Caco-2 (cell line): ENCODE measurements at regions not wholly inside any gene's neighbourhood (a gene's known extent, or its start where the extent isn't known, plus 50 kb on each side); places are given as distances from the start of the nearest gene placed in this dataset.

Experiments used
- BruUV-seq: library from RNA; stranded (reverse); fragments of 400-500 nt; replicated peaks from 2 replicates; lab custom pipeline; 2021; lab: Mats Ljungman, UMichigan
- CTCF ChIA-PET: fragments of 300-600 bp; sonication (Branson Sonifier 250); formaldehyde crosslinking; loops from one replicate; lab custom pipeline; 2022; ENCODE audit warnings: antibody characterized with exemption; lab: Charles Lee
- POLR2A ChIA-PET: fragments of 300-600 bp; sonication (Branson Sonifier 250); formaldehyde crosslinking; loops from one replicate; lab custom pipeline; 2022; ENCODE audit warnings: antibody characterized with exemption; lab: Charles Lee
- DNase-seq, 2 experiments: peaks; one replicate each; pipeline versions ENCODE4 v3.0.0 to v3.0.0-alpha.2; 2020 to 2022
- H3K27me3 ChIP-seq: replicated peaks from 2 replicates; pipeline ENCODE4 v1.6.0; 2011; ENCODE audit warnings: low read length; ENCODE audit not compliant: control insufficient read depth, insufficient read depth
- H3K36me3 ChIP-seq: 2 replicates; pipeline ENCODE4 v1.5.1; 2011; ENCODE audit warnings: low read length; ENCODE audit not compliant: control insufficient read depth, insufficient read depth
- H3K4me1 ChIP-seq: fragments of 250-450 bp; sonication (Bioruptor Pico); 2 replicates; pipeline ENCODE4 v1.5.1; 2020; ENCODE audit warnings: mild to moderate bottlenecking
- H3K4me3 ChIP-seq: 2 replicates; pipeline ENCODE4 v1.5.1; 2011; ENCODE audit warnings: low read depth, mild to moderate bottlenecking, control low read depth, low read length
- H3K9me3 ChIP-seq: fragments of 250-450 bp; sonication (Bioruptor Pico); 2 replicates; pipeline ENCODE4 v1.5.1; 2020; ENCODE audit warnings: mild to moderate bottlenecking, moderate library complexity
- H3K27ac Mint-ChIP-seq: one replicate; pipeline ENCODE4 v1.8.0; 2022; ENCODE audit warnings: mixed read lengths; ENCODE audit not compliant: unreplicated experiment
- H3K27me3 Mint-ChIP-seq: one replicate; pipeline ENCODE4 v1.8.0; 2022; ENCODE audit warnings: mixed read lengths; ENCODE audit not compliant: insufficient read depth, unreplicated experiment
- H3K36me3 Mint-ChIP-seq: one replicate; pipeline ENCODE4 v1.8.0; 2022; ENCODE audit warnings: mild to moderate bottlenecking, mixed read lengths; ENCODE audit not compliant: insufficient read depth, unreplicated experiment
- H3K4me1 Mint-ChIP-seq: one replicate; pipeline ENCODE4 v1.8.0; 2022; ENCODE audit warnings: low read depth, mixed read lengths; ENCODE audit not compliant: unreplicated experiment
- H3K4me3 Mint-ChIP-seq: one replicate; pipeline ENCODE4 v1.8.0; 2022; ENCODE audit warnings: mild to moderate bottlenecking, moderate library complexity, mixed read lengths; ENCODE audit not compliant: unreplicated experiment
- H3K9me3 Mint-ChIP-seq: one replicate; pipeline ENCODE4 v1.8.0; 2022; ENCODE audit warnings: mixed read lengths; ENCODE audit not compliant: unreplicated experiment
- intact Hi-C: fragments of 100-400 bp; cut with micrococcal nuclease; formaldehyde crosslinking; loops from one replicate; pipeline ENCODE4 v1.10.0; 2022; ENCODE audit not compliant: unreplicated experiment
- TF ChIP-seq, protein P1 (sequence below), 2 experiments: fragments of 200-600 bp in 1 of 2; IDR thresholded peaks; 1 replicate in 1 of 2; 2 replicates in 1 of 2; pipeline versions ENCODE4 v1.5.1 to v1.8.0; 2011 to 2022; ENCODE audit warnings: antibody characterized with exemption in 1 of 2, control low read depth in 1 of 2, inconsistent platforms in 1 of 2, low read depth in 1 of 2, low read length in 1 of 2, mild to moderate bottlenecking in 1 of 2, moderate library complexity in 1 of 2; ENCODE audit not compliant: insufficient read depth in 1 of 2, severe bottlenecking in 1 of 2, unreplicated experiment in 1 of 2

GRCh38 chr12:90216815-90217214, 508.2 kb upstream of the ATP2B1 start:
- Mint-ChIP-seq H3K4me1 (no peaks in the 10 kb centered on the region), H3K27ac (no peak overlapping the region), H3K27me3 (no peaks in the 10 kb centered on the region), H3K9me3 (no peaks in the 10 kb centered on the region), H3K36me3 (no peaks in the 10 kb centered on the region), H3K4me3 (no peak overlapping the region)
- Histone ChIP-seq H3K4me1 (no peaks in the 10 kb centered on the region), H3K36me3 (no peaks in the 10 kb centered on the region), H3K4me3 (no peak overlapping the region), H3K27me3 (no peaks in the 10 kb centered on the region), H3K9me3 (no peaks in the 10 kb centered on the region; the same call in 1 of the 2 replicates)
- intact Hi-C loops, result no loop called here
- ChIA-PET CTCF (no interaction called here), POLR2A (no interaction called here)
- TF ChIP-seq, protein P1, sequence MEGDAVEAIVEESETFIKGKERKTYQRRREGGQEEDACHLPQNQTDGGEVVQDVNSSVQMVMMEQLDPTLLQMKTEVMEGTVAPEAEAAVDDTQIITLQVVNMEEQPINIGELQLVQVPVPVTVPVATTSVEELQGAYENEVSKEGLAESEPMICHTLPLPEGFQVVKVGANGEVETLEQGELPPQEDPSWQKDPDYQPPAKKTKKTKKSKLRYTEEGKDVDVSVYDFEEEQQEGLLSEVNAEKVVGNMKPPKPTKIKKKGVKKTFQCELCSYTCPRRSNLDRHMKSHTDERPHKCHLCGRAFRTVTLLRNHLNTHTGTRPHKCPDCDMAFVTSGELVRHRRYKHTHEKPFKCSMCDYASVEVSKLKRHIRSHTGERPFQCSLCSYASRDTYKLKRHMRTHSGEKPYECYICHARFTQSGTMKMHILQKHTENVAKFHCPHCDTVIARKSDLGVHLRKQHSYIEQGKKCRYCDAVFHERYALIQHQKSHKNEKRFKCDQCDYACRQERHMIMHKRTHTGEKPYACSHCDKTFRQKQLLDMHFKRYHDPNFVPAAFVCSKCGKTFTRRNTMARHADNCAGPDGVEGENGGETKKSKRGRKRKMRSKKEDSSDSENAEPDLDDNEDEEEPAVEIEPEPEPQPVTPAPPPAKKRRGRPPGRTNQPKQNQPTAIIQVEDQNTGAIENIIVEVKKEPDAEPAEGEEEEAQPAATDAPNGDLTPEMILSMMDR (IDR thresholded peaks at IDR 0.05; ENCODE audit: insufficient read depth in 1 of 2, low read depth in 1 of 2, low read length in 1 of 2, severe bottlenecking in 1 of 2, unreplicated experiment in 1 of 2), result no peak
- DNase-seq, result no peak
- no TSS peak for BruUV-seq

DNA sequence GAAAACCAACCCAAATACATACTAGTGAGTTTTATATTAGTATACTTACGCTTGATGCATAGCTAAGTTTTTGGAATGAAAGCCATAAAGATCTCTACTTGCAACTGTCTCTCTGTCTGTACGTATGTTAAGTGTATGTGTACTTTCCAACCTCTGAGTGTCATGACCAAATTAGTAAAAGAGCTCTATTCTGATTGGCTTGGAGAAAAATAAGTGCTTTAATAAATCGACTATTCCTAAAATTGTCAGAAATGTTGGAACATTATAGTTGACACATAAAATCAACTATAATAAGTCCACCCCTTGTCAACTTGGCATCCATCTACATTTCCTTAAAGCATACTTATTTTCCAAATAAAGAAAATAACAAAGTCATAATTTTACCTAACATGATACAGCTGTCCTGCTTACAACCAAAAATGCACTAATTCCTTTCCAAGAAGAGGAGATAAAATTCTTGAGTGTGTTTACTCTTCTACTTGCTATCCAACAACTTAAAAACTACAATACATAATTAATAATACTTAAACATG, 507.4 kb upstream of the ATP2B1 start:
- intact Hi-C loops, result no loop called here
- H3K36me3 ChIP-seq, result no peaks in the 10 kb centered on the region
- no TSS peak for BruUV-seq
- no peaks in the 10 kb centered on the region; the same call in 1 of the 2 replicates for H3K9me3 ChIP-seq
- H3K4me1 Mint-ChIP-seq, result no peaks in the 10 kb centered on the region
- DNase-seq, result no peak
- peaks cover 4% of the 10 kb centered on the region for H3K9me3 Mint-ChIP-seq
- no peaks in the 10 kb centered on the region for H3K27me3 ChIP-seq
- H3K4me3 ChIP-seq, result no peak overlapping the region
- TF ChIP-seq, protein P1 (IDR thresholded peaks at IDR 0.05; ENCODE audit: insufficient read depth in 1 of 2, low read depth in 1 of 2, low read length in 1 of 2, severe bottlenecking in 1 of 2, unreplicated experiment in 1 of 2), result no peak
- ChIA-PET CTCF (no interaction called here), POLR2A (no interaction called here)
- H3K4me3 Mint-ChIP-seq, result no peak overlapping the region
- H3K36me3 Mint-ChIP-seq, result no peaks in the 10 kb centered on the region
- no peak overlapping the region for H3K27ac Mint-ChIP-seq
- no peaks in the 10 kb centered on the region for H3K4me1 ChIP-seq
- H3K27me3 Mint-ChIP-seq, result no peaks in the 10 kb centered on the region

- DNase-seq, result no peak
- Mint-ChIP-seq H3K27me3 (no peaks in the 10 kb centered on the region), H3K36me3 (no peaks in the 10 kb centered on the region), H3K27ac (no peak overlapping the region), H3K9me3 (peaks cover 32% of the 10 kb centered on the region), H3K4me3 (no peak overlapping the region), H3K4me1 (no peaks in the 10 kb centered on the region)
- peaks cover 7% of the 10 kb centered on the region; the same call in 1 of the 2 replicates for H3K9me3 ChIP-seq
- POLR2A ChIA-PET, result no interaction called here
- no peaks in the 10 kb centered on the region for H3K36me3 ChIP-seq
- H3K4me1 ChIP-seq, result no peaks in the 10 kb centered on the region
- no TSS peak for BruUV-seq
- TF ChIP-seq, protein P1 (IDR thresholded peaks at IDR 0.05; ENCODE audit: insufficient read depth in 1 of 2, low read depth in 1 of 2, low read length in 1 of 2, severe bottlenecking in 1 of 2, unreplicated experiment in 1 of 2), result no peak
- intact Hi-C loops, result no loop called here
- CTCF ChIA-PET, result no interaction called here
- no peak overlapping the region for H3K4me3 ChIP-seq
- H3K27me3 ChIP-seq, result no peaks in the 10 kb centered on the region
Measured at GRCh38 chr12:90211017-90211416, 502.4 kb upstream of the ATP2B1 start.
